ENCODE measurements at regions not wholly inside any gene's neighbourhood (a gene's known extent, or its start where the extent isn't known, plus 50 kb on each side); places are given as distances from the start of the nearest gene placed in this dataset.

DNA sequence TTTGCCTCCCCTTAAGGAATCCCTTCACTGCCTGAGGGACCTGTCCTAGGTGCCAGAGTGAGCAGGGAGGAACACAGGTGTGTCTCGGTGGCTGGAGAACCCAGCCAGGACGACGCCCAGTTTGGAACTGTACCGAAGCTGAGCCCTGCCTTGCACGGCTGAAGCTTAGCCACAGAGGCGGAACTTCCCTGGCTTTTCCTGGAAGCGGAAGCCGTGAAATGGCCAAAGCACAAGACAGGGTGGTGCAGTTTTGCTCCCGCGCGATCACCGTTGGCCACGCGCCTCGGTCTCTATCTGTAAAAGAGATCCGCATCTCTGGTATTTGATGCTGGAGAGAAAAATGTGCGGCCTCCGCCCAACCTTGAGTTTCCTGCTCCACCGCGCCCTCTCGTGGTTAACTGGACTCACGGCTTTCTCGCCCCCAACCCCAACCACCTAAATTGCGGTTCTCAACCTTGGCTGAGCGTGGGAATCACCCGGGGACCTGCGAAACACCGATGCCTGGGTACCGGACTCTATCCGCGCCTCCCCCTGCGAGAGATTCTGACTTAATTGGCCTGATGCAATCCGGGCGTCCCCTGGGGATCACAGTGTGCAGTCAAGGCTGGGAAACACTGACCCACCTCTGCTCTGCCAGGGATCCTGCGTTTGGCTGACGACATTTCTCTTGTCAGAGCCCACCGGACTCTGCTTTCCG lies 70.7 kb upstream of the ABHD2 start (continued):
- TF ChIP-seq REST (tag by site-specific recombination; IDR thresholded peaks at IDR 0.05), result 0 out of 2 replicates have a peak, but pooled peaks have one; percentile 46
- peak; percentile 79 for TF ChIP-seq KLF8 (tag by site-specific recombination; IDR thresholded peaks at IDR 0.05)
- peak; percentile 92 for TF ChIP-seq GLIS1 (tag by site-specific recombination; IDR thresholded peaks at IDR 0.05)
- no peak for TF ChIP-seq ZBTB49 (tag by site-specific recombination; IDR thresholded peaks at IDR 0.05; ENCODE audit: low read depth)
- peak; percentile 75 for TF ChIP-seq ZNF223 (tag by site-specific recombination; IDR thresholded peaks at IDR 0.05)
- TF ChIP-seq ZNF214 (tag by site-specific recombination; IDR thresholded peaks at IDR 0.05; ENCODE audit: borderline replicate concordance), result no peak
- TF ChIP-seq ZNF48 (tag by site-specific recombination; IDR thresholded peaks at IDR 0.05), result no peak
- TF ChIP-seq SP3 (tag by site-specific recombination; IDR thresholded peaks at IDR 0.05), result peak; percentile 26; the same call in 1 of the 2 replicates
- no peak for TF ChIP-seq ZNF837 (tag by site-specific recombination; IDR thresholded peaks at IDR 0.05)
- no peak for TF ChIP-seq SALL2 (tag by site-specific recombination; IDR thresholded peaks at IDR 0.05; ENCODE audit: borderline replicate concordance)
- TF ChIP-seq ZNF302 (tag by site-specific recombination; IDR thresholded peaks at IDR 0.05; ENCODE audit: low read depth), result no peak
- no peak for TF ChIP-seq ZNF398 (tag by site-specific recombination; IDR thresholded peaks at IDR 0.05)
- TF ChIP-seq ZNF433 (tag by site-specific recombination; IDR thresholded peaks at IDR 0.05; ENCODE audit: low read depth), result no peak
- 0 out of 2 replicates have a peak, but pooled peaks have one; percentile 60 for TF ChIP-seq ZNF391 (tag by site-specific recombination; IDR thresholded peaks at IDR 0.05; ENCODE audit: borderline replicate concordance, low read depth)
- TF ChIP-seq ZNF692 (tag by site-specific recombination; IDR thresholded peaks at IDR 0.05), result peak; percentile 74
- TF ChIP-seq, protein P1, sequence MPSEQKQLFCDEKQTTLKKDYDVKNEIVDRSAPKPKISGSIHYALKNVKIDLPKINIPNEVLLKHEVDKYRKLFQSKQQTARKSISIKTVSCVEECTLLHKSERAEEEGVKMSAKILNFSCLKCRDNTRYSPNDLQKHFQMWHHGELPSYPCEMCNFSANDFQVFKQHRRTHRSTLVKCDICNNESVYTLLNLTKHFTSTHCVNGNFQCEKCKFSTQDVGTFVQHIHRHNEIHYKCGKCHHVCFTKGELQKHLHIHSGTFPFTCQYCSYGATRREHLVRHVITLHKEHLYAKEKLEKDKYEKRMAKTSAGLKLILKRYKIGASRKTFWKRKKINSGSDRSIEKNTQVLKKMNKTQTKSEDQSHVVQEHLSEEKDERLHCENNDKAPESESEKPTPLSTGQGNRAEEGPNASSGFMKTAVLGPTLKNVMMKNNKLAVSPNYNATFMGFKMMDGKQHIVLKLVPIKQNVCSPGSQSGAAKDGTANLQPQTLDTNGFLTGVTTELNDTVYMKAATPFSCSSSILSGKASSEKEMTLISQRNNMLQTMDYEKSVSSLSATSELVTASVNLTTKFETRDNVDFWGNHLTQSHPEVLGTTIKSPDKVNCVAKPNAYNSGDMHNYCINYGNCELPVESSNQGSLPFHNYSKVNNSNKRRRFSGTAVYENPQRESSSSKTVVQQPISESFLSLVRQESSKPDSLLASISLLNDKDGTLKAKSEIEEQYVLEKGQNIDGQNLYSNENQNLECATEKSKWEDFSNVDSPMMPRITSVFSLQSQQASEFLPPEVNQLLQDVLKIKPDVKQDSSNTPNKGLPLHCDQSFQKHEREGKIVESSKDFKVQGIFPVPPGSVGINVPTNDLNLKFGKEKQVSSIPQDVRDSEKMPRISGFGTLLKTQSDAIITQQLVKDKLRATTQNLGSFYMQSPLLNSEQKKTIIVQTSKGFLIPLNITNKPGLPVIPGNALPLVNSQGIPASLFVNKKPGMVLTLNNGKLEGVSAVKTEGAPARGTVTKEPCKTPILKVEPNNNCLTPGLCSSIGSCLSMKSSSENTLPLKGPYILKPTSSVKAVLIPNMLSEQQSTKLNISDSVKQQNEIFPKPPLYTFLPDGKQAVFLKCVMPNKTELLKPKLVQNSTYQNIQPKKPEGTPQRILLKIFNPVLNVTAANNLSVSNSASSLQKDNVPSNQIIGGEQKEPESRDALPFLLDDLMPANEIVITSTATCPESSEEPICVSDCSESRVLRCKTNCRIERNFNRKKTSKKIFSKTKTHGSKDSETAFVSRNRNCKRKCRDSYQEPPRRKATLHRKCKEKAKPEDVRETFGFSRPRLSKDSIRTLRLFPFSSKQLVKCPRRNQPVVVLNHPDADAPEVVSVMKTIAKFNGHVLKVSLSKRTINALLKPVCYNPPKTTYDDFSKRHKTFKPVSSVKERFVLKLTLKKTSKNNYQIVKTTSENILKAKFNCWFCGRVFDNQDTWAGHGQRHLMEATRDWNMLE (tag by site-specific recombination; conservative IDR thresholded peaks at IDR 0.05; ENCODE audit: low read depth), result peak; percentile 13; the same call in 1 of the 2 replicates
- TF ChIP-seq, protein P2, sequence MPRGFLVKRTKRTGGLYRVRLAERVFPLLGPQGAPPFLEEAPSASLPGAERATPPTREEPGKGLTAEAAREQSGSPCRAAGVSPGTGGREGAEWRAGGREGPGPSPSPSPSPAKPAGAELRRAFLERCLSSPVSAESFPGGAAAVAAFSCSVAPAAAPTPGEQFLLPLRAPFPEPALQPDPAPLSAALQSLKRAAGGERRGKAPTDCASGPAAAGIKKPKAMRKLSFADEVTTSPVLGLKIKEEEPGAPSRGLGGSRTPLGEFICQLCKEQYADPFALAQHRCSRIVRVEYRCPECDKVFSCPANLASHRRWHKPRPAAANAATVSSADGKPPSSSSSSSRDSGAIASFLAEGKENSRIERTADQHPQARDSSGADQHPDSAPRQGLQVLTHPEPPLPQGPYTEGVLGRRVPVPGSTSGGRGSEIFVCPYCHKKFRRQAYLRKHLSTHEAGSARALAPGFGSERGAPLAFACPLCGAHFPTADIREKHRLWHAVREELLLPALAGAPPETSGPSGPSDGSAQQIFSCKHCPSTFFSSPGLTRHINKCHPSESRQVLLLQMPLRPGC (tag by site-specific recombination; IDR thresholded peaks at IDR 0.05), result peak; percentile 22; the same call in 1 of the 2 replicates
- TF ChIP-seq ZNF292 (tag by site-specific recombination; IDR thresholded peaks at IDR 0.05; ENCODE audit: borderline replicate concordance, low read depth), result no peak
- no peak for TF ChIP-seq ZNF792 (tag by site-specific recombination; IDR thresholded peaks at IDR 0.05)
- TF ChIP-seq ZNF311 (tag by site-specific recombination; IDR thresholded peaks at IDR 0.05; ENCODE audit: borderline replicate concordance), result no peak
- no peak for TF ChIP-seq YY2 (tag by site-specific recombination; IDR thresholded peaks at IDR 0.05)
- no peak for TF ChIP-seq ZNF394 (tag by site-specific recombination; IDR thresholded peaks at IDR 0.05; ENCODE audit: borderline replicate concordance)

Data from HEK293 (cell line).